Stimulated activated CD8-positive, alpha-beta memory T cell treated with anti-CD3 and anti-CD28 coated beads, Interleukin-2, amount 100 ng/mL, for 48 hours (primary cell): ENCODE measurements at regions not wholly inside any gene's neighbourhood (a gene's known extent, or its start where the extent isn't known, plus 50 kb on each side); places are given as distances from the start of the nearest gene placed in this dataset.
"Not testable (repeated sequence)": the region's sequence is repeated elsewhere in the genome, so short reads cannot be mapped to it uniquely, and the experiment has no call there.

Experiments
- DNase-seq, 2 donors: peaks; one replicate each; pipeline ENCODE4 v3.0.0-alpha.2; 2020; ENCODE audit warnings: low read depth in 2 of 2

DNA sequence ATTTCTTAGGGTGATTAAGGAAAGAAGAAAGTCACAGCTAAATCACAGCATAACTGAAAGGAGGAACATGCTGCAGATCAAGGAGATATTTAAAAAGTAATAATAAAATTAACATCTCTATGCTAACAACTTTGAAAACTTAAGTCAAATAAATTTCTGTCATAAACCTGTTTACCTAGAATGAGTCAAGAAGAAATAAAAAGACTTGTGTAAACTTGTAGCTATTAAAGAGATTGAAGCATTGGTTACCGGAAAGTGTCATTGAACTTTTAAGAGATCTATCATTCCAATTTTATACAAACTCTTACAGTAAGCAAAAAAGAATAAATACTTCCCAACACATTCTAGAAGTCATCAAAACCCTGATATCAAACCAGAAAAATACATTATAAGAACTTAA, 520.1 kb upstream of the SYT4 start:
- no peak for DNase-seq

DNA sequence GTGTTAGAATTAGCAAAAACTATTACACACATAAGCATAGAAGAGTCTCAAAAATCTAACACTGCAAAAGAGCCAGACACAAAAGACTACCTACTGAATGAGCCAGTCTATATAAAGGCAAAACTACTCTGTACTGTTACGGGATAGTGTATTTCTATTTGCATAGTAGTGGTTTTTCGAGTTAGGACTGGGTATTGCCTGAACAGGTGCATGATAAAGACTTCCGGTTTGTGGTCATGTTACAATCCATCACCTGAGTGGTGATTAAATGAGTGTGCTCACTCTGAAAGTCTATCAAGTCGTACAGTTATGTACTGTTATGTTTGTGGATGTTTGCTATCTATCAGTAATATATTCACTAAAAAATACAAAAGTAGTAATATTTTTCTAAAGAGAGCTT, 523.3 kb upstream of the SYT4 start:
- no peak for DNase-seq

GRCh38 chr18:43805646-43806194, 528.4 kb upstream of the SYT4 start:
- no peak for DNase-seq

DNA sequence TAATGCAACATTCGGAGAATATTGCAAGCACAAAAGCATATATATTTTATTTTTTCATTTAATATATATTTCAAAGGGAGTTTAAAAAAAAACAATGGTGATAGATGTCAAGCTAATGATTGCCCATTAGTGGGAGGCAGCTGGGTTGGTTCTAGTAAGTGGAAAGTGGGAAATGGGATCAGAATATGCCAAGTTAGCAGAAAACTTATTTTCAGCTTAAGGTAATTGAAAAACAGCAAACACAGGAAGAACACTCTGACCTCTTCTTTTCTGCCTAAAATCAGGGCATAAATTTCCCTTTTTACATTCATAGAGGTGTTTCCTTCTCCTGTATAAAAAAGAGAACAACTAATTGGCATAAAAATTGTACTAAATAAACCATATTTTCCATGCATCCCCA, 535.3 kb upstream of the SYT4 start:
- no peak for DNase-seq

GRCh38 chr18:43819397-43819796, 542.1 kb upstream of the SYT4 start:
- DNase-seq: no peak

- DNase-seq: no peak
Measured at GRCh38 chr18:43819873-43820272, 542.6 kb upstream of the SYT4 start.

DNA sequence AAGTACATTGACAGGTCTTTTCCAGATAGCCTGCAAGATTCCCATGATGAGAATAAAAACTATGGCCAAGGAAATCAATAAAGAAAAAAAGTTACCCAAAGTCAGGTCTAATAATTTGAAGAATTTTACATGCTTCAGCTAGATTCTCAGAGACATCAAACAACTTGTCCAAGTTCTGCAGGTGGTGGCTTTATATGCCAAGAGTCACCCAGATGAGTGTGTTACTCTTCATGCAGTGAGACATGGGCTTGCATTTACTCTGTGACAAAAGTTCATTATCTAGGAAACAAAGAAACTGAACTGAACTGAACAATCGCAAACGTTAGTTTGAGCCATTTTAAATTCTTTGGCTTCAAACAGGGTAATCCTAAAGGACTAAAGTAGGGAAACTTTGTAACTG, 548.5 kb upstream of the SYT4 start:
- no peak for DNase-seq

GRCh38 chr18:43826215-43826614, 548.9 kb upstream of the SYT4 start:
- DNase-seq: no peak

DNA sequence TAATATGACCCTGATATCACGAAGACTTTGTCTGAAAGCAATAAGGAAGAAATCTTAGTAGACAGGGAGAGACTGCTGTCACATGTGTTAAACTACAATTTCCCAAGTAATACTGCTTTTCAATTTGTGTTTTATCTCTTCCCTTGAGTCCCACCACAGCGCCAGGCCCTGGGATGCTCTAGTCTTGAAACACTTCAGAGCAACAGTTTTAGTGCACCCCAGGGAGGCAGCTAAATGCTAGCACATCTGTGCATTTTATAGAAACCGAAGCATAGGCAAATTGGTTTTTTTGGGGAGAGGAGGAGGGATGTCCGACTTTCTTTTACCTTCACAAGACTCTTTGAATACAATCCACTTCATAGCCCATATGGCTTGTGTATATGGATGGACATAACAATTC, 550.0 kb upstream of the SYT4 start:
- no peak for DNase-seq

DNA sequence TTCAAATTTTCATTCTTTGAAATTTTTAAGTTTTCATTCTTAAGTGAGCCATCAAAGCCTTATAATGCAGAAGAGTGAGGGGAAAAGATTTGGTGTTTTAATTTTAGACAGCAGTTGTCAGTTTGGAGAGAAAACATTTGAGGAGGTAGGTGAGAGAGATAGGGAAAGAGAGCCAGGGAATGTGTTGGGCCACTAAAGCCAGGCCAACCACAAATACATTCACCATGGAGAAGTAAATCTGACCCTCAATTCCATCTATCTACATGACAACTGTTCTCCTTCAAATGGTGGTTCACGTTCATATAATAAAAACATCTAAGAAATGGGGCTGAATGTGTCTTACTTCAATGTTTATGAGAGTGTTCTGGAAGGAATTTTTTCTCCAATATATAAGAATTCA, 553.0 kb upstream of the SYT4 start:
- DNase-seq: no peak

DNA sequence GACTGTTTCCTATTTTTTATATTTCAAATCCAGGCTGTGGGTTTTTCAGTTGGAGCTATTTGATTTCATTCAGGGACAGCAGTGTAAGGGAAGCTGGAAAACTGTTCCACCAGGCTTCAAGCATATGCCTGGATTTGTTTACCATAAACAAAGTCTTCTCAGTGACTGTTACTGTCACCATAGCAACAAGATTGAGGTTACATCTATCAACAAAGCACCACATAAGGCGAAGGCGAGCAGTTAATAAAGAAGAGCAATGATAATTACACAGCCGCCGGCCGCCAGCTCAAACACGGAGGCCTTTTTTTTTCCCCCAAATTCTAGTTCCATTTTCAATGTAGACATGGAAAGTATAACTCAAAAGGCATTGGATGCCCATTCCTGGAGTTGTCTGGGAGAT, 553.7 kb upstream of the SYT4 start:
- no peak for DNase-seq

- no peak for DNase-seq
Measured at GRCh38 chr18:43846299-43846698, 569.0 kb upstream of the SYT4 start.

DNA sequence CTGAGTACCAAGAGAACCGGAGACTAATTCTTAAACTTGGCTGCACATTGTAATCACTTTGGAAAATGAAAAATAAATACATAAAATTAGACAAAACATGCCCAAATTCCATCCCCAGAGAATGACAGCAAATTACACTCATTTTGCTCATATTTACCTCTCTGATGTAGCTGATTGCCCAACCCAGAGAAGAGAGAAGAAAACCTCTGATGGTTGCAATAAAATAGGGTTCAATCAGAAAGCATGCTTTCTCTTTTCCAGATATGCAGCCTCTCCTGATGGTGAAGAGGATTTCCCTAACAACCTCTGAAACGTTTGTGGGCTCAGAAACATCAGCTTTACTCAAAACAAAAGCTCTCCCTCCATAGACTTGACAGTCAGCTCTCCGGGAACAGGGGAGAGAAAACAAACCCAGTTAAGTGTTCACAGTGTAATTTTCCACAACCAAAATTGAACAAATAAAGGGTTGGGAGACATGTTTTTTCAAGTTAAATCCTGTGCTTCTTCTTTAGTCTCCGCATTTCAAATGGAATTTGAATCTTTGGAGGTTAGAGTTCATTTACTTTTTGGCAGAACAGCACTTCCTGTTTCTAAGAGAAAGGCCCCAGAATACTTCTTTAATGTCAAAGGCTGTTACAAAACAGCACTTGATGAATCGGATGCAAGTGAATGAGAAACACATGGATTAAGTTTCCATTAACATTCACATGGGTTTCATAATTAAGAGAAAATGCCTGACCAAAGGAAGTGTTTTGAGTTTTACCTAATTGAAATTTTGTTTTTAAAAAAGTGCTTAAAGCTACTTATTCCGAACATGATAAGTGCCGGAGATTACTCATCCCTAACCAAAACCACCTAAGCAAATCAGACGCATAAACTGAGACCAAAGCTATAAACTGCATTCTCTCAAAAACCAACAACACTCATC, 570.1 kb upstream of the SYT4 start:
- DNase-seq: no peak

GRCh38 chr18:43849831-43850230, 572.5 kb upstream of the SYT4 start:
- DNase-seq: not testable (repeated sequence)

DNA sequence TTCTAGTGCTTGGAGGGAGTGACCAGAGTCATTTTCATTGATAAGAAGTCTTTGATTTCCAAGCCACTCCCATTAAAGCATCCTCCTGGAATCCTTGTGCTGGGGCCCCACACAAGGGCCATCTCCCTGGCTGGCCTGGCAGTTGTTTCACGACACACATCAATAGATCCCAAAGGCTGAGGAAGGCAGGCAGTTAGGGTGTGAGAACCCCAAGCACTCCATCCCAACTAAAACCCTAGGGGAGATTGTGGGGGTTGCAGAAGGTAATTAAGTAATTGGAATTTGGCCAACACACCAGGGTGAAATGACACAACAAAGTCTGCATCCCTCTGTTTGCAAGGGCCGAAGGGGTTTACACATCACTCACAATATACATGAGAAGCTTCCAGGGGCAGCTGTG, 578.1 kb upstream of the SYT4 start:
- no peak for DNase-seq

- DNase-seq: no peak
Measured at GRCh38 chr18:43863180-43863579, 585.9 kb upstream of the SYT4 start.

- DNase-seq: no peak
Measured at GRCh38 chr18:43866696-43867095, 589.4 kb upstream of the SYT4 start.

DNA sequence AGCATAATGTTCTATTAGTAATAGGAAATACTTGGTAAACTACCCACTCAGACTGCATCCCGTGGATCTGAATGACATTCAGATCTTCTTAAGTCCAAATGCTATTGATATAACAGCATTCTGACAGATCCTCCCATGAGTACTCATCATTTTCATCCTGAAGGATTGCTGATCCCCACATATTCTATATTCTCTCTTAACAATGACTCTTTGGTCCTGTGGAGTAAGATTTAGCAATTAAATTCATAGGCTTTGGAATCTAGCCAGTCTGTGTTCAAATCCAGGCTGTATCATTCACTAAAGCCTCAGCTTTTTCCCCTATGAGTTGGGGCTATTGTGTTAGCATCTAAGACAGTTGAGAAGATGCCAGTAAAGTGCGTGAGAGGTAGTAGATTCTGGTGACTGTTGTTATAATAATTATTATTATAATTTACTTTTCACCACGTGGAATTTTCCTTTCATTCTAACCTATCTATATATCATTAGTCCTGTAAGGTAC, 591.3 kb upstream of the SYT4 start:
- DNase-seq: no peak

- DNase-seq: no peak
Measured at GRCh38 chr18:43869451-43870008, 592.2 kb upstream of the SYT4 start.

- no peak for DNase-seq
Measured at GRCh38 chr18:43870626-43871025, 593.3 kb upstream of the SYT4 start.

- no peak for DNase-seq
Measured at GRCh38 chr18:43875511-43875910, 598.2 kb upstream of the SYT4 start.

- DNase-seq: no peak
Measured at GRCh38 chr18:43876286-43876685, 599.0 kb upstream of the SYT4 start.

GRCh38 chr18:43876748-43877147, 599.5 kb upstream of the SYT4 start:
- DNase-seq: no peak
